PC-3 (cell line): ENCODE measurements at regions not wholly inside any gene's neighbourhood (a gene's known extent, or its start where the extent isn't known, plus 50 kb on each side); places are given as distances from the start of the nearest gene placed in this dataset.

Source experiments
- ATAC-seq: fragments of 200-7000 bp; cut with Tn5 transposase; 2 replicates; pipeline ENCODE4 v1.9.1; 2020; ENCODE audit warnings: mild to moderate bottlenecking, moderate library complexity
- BruUV-seq: library from RNA; stranded (reverse); fragments of 400-500 nt; replicated peaks from 2 replicates; lab custom pipeline; 2021; lab: Mats Ljungman, UMichigan
- CTCF ChIA-PET: fragments of 300-600 bp; sonication (Branson Sonifier 250); formaldehyde crosslinking; loops from one replicate; lab custom pipeline; 2022; ENCODE audit warnings: antibody characterized with exemption; lab: Charles Lee
- POLR2A ChIA-PET: fragments of 300-600 bp; sonication (Branson Sonifier 250); formaldehyde crosslinking; loops from one replicate; lab custom pipeline; 2022; ENCODE audit warnings: antibody characterized with exemption; ENCODE audit not compliant: unreplicated experiment; lab: Charles Lee
- DNase-seq: peaks from one replicate; pipeline ENCODE4 v3.0.0-alpha.2; 2015
- H2AFZ ChIP-seq: fragments of 300-600 bp; sonication (generic); 2 replicates; pipeline ENCODE4 v1.6.0; 2016; ENCODE audit warnings: antibody characterized with exemption, low read length
- H3F3A ChIP-seq: fragments of 300-600 bp; sonication (generic); one replicate; pipeline ENCODE4 v1.6.0; 2017; ENCODE audit warnings: antibody characterized with exemption, low read length, control low read depth, mild to moderate bottlenecking; ENCODE audit not compliant: unreplicated experiment
- H3K27ac ChIP-seq: fragments of 300-600 bp; sonication (generic); 2 replicates; pipeline ENCODE4 v1.5.1; 2016; ENCODE audit warnings: mild to moderate bottlenecking, low read length
- H3K27me3 ChIP-seq: fragments of 300-600 bp; sonication (generic); 2 replicates; pipeline ENCODE4 v1.6.1; 2016; ENCODE audit warnings: low read length, mixed read lengths
- H3K36me3 ChIP-seq: fragments of 300-600 bp; sonication (generic); 2 replicates; pipeline ENCODE4 v1.6.1; 2016; ENCODE audit warnings: low read depth, mixed run types, low read length, mixed read lengths
- H3K4me1 ChIP-seq: fragments of 300-600 bp; sonication (generic); 2 replicates; pipeline ENCODE4 v1.5.1; 2016; ENCODE audit warnings: low read length; ENCODE audit not compliant: insufficient read depth
- H3K4me2 ChIP-seq: fragments of 300-600 bp; sonication (generic); 2 replicates; pipeline ENCODE4 v1.6.0; 2016; ENCODE audit warnings: low read length
- H3K4me3 ChIP-seq: fragments of 300-600 bp; sonication (generic); 2 replicates; pipeline ENCODE4 v1.5.1; 2016; ENCODE audit warnings: mild to moderate bottlenecking, low read length, mixed read lengths
- H3K79me2 ChIP-seq: fragments of 300-600 bp; sonication (generic); 2 replicates; pipeline ENCODE4 v1.6.1; 2017; ENCODE audit warnings: low read length, mixed read lengths
- H3K9ac ChIP-seq: fragments of 300-600 bp; sonication (generic); 2 replicates; pipeline ENCODE4 v1.6.0; 2016; ENCODE audit warnings: mild to moderate bottlenecking, low read length
- H3K9me2 ChIP-seq: fragments of 300-600 bp; sonication (generic); replicated peaks from 2 replicates; pipeline ENCODE4 v1.6.1; 2016; ENCODE audit warnings: mixed run types, low read length, mixed read lengths
- H3K9me3 ChIP-seq: fragments of 300-600 bp; sonication (generic); 2 replicates; pipeline ENCODE4 v1.6.1; 2016; ENCODE audit warnings: low read length, mixed read lengths
- H4K20me1 ChIP-seq: fragments of 300-600 bp; sonication (generic); 2 replicates; pipeline ENCODE4 v1.6.1; 2016; ENCODE audit warnings: low read length, mixed read lengths
- EZH2 ChIP-seq: fragments of 300-600 bp; sonication (generic); IDR thresholded peaks from one replicate; pipeline ENCODE4 v1.6.1; 2017; ENCODE audit warnings: antibody characterized with exemption, mild to moderate bottlenecking, low read length; ENCODE audit not compliant: unreplicated experiment
- EZH2phosphoT487 ChIP-seq: fragments of 300-600 bp; sonication (generic); IDR thresholded peaks from 2 replicates; pipeline ENCODE4 v1.6.1; 2018; ENCODE audit warnings: mild to moderate bottlenecking, antibody characterized with exemption, low read length, borderline replicate concordance
- intact Hi-C: fragments of 100-400 bp; cut with micrococcal nuclease; formaldehyde crosslinking; loops from 2 replicates; pipeline ENCODE4 v1.9.0; 2023
- TF ChIP-seq, protein P1 (sequence below): fragments of 300-600 bp; sonication (generic); conservative IDR thresholded peaks from 2 replicates; pipeline ENCODE4 v1.5.1; 2017; ENCODE audit warnings: antibody characterized with exemption, low read depth, mild to moderate bottlenecking, low read length

DNA sequence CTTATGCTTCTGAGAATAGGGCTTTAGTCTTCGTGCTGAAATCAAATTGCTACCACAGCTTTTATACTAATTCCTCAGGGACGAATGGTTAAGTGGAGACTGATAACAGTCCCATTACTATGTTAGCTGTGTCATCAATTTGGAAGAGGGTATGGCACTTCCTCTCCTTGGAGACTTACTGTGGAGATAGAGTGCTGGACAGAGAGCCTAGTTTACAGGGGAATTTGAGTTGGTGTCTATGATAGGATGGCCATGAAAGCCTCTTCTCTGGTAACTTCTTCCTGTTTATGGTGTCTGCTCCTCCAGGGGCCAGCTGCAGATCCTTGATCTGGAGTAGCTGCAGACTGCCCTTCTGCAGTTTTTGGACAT, 167.7 kb downstream of the ZNF518B start:
- BruUV-seq: no TSS peak
- Histone ChIP-seq H3K4me3 (no peak overlapping the region), H3K4me2 (no peak overlapping the region), H3K27me3 (no peaks in the 10 kb centered on the region), H3K27ac (no peak overlapping the region), H3K9ac (no peak overlapping the region), H4K20me1 (no peaks in the 10 kb centered on the region), H3F3A (no peaks in the 10 kb centered on the region), H3K79me2 (no peaks in the 10 kb centered on the region), H3K4me1 (no peaks in the 10 kb centered on the region), H3K36me3 (no peaks in the 10 kb centered on the region), H3K9me2 (no peaks in the 10 kb centered on the region), H3K9me3 (no peaks in the 10 kb centered on the region), H2AFZ (no peak overlapping the region)
- intact Hi-C loops: no loop called here
- DNase-seq (no peak), ATAC-seq (no peak)
- CTCF ChIA-PET: no interaction called here
- TF ChIP-seq EZH2phosphoT487: no peak
- no peak for TF ChIP-seq EZH2
- TF ChIP-seq, protein P1, sequence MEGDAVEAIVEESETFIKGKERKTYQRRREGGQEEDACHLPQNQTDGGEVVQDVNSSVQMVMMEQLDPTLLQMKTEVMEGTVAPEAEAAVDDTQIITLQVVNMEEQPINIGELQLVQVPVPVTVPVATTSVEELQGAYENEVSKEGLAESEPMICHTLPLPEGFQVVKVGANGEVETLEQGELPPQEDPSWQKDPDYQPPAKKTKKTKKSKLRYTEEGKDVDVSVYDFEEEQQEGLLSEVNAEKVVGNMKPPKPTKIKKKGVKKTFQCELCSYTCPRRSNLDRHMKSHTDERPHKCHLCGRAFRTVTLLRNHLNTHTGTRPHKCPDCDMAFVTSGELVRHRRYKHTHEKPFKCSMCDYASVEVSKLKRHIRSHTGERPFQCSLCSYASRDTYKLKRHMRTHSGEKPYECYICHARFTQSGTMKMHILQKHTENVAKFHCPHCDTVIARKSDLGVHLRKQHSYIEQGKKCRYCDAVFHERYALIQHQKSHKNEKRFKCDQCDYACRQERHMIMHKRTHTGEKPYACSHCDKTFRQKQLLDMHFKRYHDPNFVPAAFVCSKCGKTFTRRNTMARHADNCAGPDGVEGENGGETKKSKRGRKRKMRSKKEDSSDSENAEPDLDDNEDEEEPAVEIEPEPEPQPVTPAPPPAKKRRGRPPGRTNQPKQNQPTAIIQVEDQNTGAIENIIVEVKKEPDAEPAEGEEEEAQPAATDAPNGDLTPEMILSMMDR: no peak
- POLR2A ChIA-PET: no interaction called here

DNA sequence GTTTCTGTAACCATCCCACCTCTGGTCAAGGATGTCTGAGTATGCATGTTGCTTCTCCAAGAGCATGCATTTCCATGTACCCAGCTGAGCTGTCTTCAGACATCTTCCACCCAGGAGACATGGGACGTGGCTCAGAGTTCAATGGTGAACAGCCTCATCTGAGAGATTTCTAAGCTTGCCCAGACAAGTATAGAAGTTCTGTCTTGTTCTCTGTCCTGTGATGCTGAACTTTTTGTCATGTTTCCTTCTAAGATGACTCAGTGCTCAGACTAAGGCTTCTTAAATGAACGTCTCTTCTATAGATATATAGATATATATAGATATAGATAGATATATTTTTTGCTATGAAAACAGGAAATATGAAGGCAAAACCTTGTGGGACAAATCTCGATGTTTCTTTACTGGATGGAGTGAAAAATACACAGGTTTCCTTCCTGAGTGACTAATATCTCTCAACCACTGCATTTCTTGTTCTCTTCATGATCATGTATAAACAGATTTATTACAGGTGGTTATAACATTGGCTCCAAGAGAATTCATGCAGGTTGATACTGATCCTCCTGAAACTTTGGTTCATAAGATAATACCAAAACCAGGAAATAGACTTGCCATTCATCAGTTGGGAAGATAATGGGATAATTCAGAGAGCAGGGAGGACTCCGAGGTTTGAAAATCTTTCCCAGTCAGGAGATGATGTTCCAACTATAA, 168.2 kb downstream of the ZNF518B start:
- H3K27me3 ChIP-seq: no peaks in the 10 kb centered on the region
- BruUV-seq: no TSS peak
- H3K4me3 ChIP-seq: no peak overlapping the region
- no peaks in the 10 kb centered on the region for H4K20me1 ChIP-seq
- no peak overlapping the region for H3K27ac ChIP-seq
- no peak overlapping the region for H3K4me2 ChIP-seq
- ChIA-PET CTCF (no interaction called here), POLR2A (no interaction called here)
- intact Hi-C loops: no loop called here
- no peak overlapping the region for H2AFZ ChIP-seq
- TF ChIP-seq, protein P1: no peak
- no peak for TF ChIP-seq EZH2phosphoT487
- no peak for TF ChIP-seq EZH2
- no peak overlapping the region for H3K9ac ChIP-seq
- H3K9me3 ChIP-seq: no peaks in the 10 kb centered on the region
- no peaks in the 10 kb centered on the region for H3K4me1 ChIP-seq
- no peaks in the 10 kb centered on the region for H3K9me2 ChIP-seq
- ATAC-seq (no peak), DNase-seq (no peak)
- H3K79me2 ChIP-seq: no peaks in the 10 kb centered on the region
- no peaks in the 10 kb centered on the region for H3F3A ChIP-seq
- H3K36me3 ChIP-seq: no peaks in the 10 kb centered on the region

DNA sequence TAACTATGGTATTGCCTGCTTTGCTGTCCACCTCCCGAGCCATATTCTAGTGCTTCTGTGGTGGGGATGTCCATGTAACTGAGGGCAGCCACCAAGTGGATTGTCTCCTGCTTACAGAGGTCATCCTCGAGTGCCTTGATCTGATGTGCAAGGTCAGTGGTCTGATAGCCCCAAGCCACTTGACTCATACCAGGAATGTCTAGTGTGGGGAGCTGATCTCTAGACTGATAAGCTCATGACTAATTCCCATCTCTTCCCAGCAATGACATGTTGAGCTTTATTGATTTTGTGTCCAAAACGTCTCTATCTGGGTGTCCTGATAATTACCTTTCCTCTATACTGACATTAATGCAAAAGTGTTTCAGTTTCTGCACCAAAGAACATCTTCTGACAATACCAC, 168.4 kb upstream of the WDR1 start:
- intact Hi-C loops: no loop called here
- no peaks in the 10 kb centered on the region for H3K27me3 ChIP-seq
- no peak for DNase-seq
- no peaks in the 10 kb centered on the region for H3K9me3 ChIP-seq
- no peaks in the 10 kb centered on the region for H4K20me1 ChIP-seq
- H2AFZ ChIP-seq: no peak overlapping the region
- CTCF ChIA-PET: no interaction called here
- POLR2A ChIA-PET: no interaction called here
- TF ChIP-seq EZH2: no peak
- no peak for TF ChIP-seq EZH2phosphoT487
- TF ChIP-seq, protein P1: no peak
- ATAC-seq: no peak
- H3K9ac ChIP-seq: no peak overlapping the region
- no peaks in the 10 kb centered on the region for H3F3A ChIP-seq
- H3K9me2 ChIP-seq: no peaks in the 10 kb centered on the region
- H3K4me3 ChIP-seq: no peak overlapping the region
- H3K36me3 ChIP-seq: no peaks in the 10 kb centered on the region
- no TSS peak for BruUV-seq
- H3K4me1 ChIP-seq: no peaks in the 10 kb centered on the region
- no peaks in the 10 kb centered on the region for H3K79me2 ChIP-seq
- H3K4me2 ChIP-seq: no peak overlapping the region
- no peak overlapping the region for H3K27ac ChIP-seq
